ENCODE measurements at regions not wholly inside any gene's neighbourhood (a gene's known extent, or its start where the extent isn't known, plus 50 kb on each side); places are given as distances from the start of the nearest gene placed in this dataset.

- TF ChIP-seq CTCF (conservative IDR thresholded peaks at IDR 0.05; ENCODE audit: low read depth in 2 of 2) (no peak), EZH2 (IDR thresholded peaks at IDR 0.05; ENCODE audit: low read depth, unreplicated experiment) (no peak), EZH2phosphoT487 (IDR thresholded peaks at IDR 0.05; ENCODE audit: unreplicated experiment) (no peak), POLR2AphosphoS5 (IDR thresholded peaks at IDR 0.05; ENCODE audit: low read depth) (no peak), ZNF114 (CRISPR knock-in tag; IDR thresholded peaks at IDR 0.05) (no peak), REST (IDR thresholded peaks at IDR 0.05; ENCODE audit: unreplicated experiment) (no peak), STAT1 (IDR thresholded peaks at IDR 0.05; ENCODE audit: unreplicated experiment) (no peak), NANOG (IDR thresholded peaks at IDR 0.05; ENCODE audit: borderline replicate concordance) (no peak), CREB1 (CRISPR knock-in tag; IDR thresholded peaks at IDR 0.05; ENCODE audit: low read depth) (no peak), JUNB (IDR thresholded peaks at IDR 0.05; ENCODE audit: unreplicated experiment) (no peak), ETS1 (IDR thresholded peaks at IDR 0.05) (no peak)
Measured at GRCh38 chr5:162550236-162550635, 482.7 kb downstream of the GABRG2 start.

All from GM23338 (cell line).